ENCODE measurements at regions not wholly inside any gene's neighbourhood (a gene's known extent, or its start where the extent isn't known, plus 50 kb on each side); places are given as distances from the start of the nearest gene placed in this dataset.

DNA sequence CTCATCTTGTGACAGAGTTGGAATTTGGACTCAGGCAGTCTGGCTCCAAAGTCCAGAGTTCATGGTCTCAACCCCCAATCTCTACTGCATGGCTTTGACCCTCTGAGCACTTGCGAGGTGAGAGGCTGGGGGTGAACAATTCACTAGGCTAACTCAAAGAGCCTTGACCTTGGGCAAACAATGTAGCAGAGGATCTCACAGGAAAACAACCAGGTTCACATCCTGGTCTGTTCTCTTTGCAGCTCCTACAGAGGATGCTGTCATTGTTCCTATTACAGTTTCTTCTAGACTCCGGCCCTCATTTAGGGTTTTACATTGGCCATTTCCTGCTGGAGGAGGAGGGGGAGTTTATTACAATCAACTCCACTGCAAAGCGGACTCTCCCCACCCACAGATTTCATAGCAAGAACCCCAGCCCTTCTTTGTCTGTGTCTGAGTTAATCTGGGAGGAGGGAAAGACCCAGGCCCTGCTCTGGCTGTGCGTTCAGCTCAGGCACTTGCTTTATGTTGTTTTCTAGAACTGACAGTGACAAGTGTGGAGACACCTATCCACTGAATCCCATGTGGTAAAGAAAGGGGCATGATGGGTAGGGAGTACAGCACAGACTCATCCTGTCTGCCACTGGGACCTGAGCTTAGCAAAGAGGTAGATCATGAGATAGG, 101.6 kb downstream of the LBH start:
- Histone ChIP-seq H3K23ac (ENCODE audit: insufficient read length, low read depth, low read length) (no peak overlapping the region), H2AK5ac (ENCODE audit: insufficient read length, low read length) (no peak overlapping the region), H2BK5ac (ENCODE audit: insufficient read length, low read length) (no peak overlapping the region), H3K9ac (ENCODE audit: extremely low read depth, insufficient read length, low read length) (no peak overlapping the region), H3K27me3 (ENCODE audit: insufficient read depth, low read length) (no peaks in the 10 kb centered on the region), H3K18ac (ENCODE audit: insufficient read length, low read depth, low read length) (no peak overlapping the region), H3K4me1 (ENCODE audit: insufficient read depth, low read length) (peaks cover 5% of the 10 kb centered on the region; the same call in 1 of the 2 replicates), H3K4me2 (ENCODE audit: insufficient read depth, insufficient read length, low read length) (no peak overlapping the region), H2BK120ac (ENCODE audit: low read depth, low read length, poor library complexity, severe bottlenecking) (no peak overlapping the region), H4K20me1 (ENCODE audit: control insufficient read depth, insufficient read depth, insufficient read length) (no peaks in the 10 kb centered on the region), H3T11ph (ENCODE audit: low read length) (no peak overlapping the region), H3K79me2 (ENCODE audit: insufficient read depth, low read length) (no peaks in the 10 kb centered on the region), H3K9me3 (ENCODE audit: control insufficient read depth, low read depth, low read length) (no peaks in the 10 kb centered on the region), H2BK12ac (ENCODE audit: insufficient read length, low read depth, low read length) (no peak overlapping the region), H4K8ac (replicated peaks; ENCODE audit: insufficient read length, low read depth, low read length) (no peak overlapping the region), H2AFZ (ENCODE audit: low read length) (no peak overlapping the region), H2BK20ac (ENCODE audit: low read depth, low read length, poor library complexity, severe bottlenecking) (no peak overlapping the region), H3K23me2 (ENCODE audit: insufficient read length, low read depth, low read length, poor library complexity, severe bottlenecking) (no peaks in the 10 kb centered on the region), H3K14ac (ENCODE audit: insufficient read depth, low read length) (no peak overlapping the region), H3K79me1 (ENCODE audit: insufficient read depth, low read depth, low read length, poor library complexity, severe bottlenecking) (no peaks in the 10 kb centered on the region), H3K27ac (ENCODE audit: insufficient read length, low read depth, low read length) (no peak overlapping the region), H3K56ac (ENCODE audit: insufficient read length, low read depth, low read length) (no peak overlapping the region), H4K5ac (ENCODE audit: insufficient read length, low read depth, low read length) (no peak overlapping the region), H3K4ac (ENCODE audit: low read depth, low read length) (no peak overlapping the region), H4K91ac (ENCODE audit: insufficient read length, low read depth, low read length) (no peak overlapping the region), H2BK15ac (ENCODE audit: low read depth, low read length) (no peak overlapping the region)
- Mint-ChIP-seq H3K4me3 (no peak overlapping the region), H3K9me3 (peaks cover 0 to 8% of the 10 kb centered on the region in 2 experiments; a peak in 3 of 5 replicates), H3K27ac (no peak overlapping the region), H3K4me1 (peaks cover 12 to 13% of the 10 kb centered on the region in 2 experiments), H3K36me3 (ENCODE audit: insufficient read depth in 1 of 3, low read depth in 3 of 3) (no peaks in the 10 kb centered on the region; a peak in 2 of 7 replicates), H3K27me3 (ENCODE audit: low read depth) (no peaks in the 10 kb centered on the region)
- WGBS (ENCODE audit: extremely low coverage, insufficient read length, low lambda C conversion rate), result no CpG with 5 or more reads among the region's 4 CpGs
- DNase-seq, result no peak
- TF ChIP-seq, protein P1, sequence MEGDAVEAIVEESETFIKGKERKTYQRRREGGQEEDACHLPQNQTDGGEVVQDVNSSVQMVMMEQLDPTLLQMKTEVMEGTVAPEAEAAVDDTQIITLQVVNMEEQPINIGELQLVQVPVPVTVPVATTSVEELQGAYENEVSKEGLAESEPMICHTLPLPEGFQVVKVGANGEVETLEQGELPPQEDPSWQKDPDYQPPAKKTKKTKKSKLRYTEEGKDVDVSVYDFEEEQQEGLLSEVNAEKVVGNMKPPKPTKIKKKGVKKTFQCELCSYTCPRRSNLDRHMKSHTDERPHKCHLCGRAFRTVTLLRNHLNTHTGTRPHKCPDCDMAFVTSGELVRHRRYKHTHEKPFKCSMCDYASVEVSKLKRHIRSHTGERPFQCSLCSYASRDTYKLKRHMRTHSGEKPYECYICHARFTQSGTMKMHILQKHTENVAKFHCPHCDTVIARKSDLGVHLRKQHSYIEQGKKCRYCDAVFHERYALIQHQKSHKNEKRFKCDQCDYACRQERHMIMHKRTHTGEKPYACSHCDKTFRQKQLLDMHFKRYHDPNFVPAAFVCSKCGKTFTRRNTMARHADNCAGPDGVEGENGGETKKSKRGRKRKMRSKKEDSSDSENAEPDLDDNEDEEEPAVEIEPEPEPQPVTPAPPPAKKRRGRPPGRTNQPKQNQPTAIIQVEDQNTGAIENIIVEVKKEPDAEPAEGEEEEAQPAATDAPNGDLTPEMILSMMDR (conservative IDR thresholded peaks at IDR 0.05), result no peak
